HG02885 (cell line): ENCODE measurements at regions not wholly inside any gene's neighbourhood (a gene's known extent, or its start where the extent isn't known, plus 50 kb on each side); places are given as distances from the start of the nearest gene placed in this dataset.
"Not testable (repeated sequence)": the region's sequence is repeated elsewhere in the genome, so short reads cannot be mapped to it uniquely, and the experiment has no call there.

Experiments used
- ATAC-seq: cut with Tn5 transposase; IDR thresholded peaks from one replicate; pipeline ENCODE4 v1.9.1; 2021; ENCODE audit warnings: mild to moderate bottlenecking; ENCODE audit not compliant: unreplicated experiment, poor library complexity

- ATAC-seq = not testable (repeated sequence)
Observed at GRCh38 chr3:191078913-191079312, 120.1 kb upstream of the OSTN start.

- ATAC-seq = no peak
Observed at GRCh38 chr3:191076903-191077552, 122.0 kb upstream of the OSTN start.

GRCh38 chr3:191074511-191074910 is 124.5 kb upstream of the OSTN start:
- ATAC-seq = no peak

GRCh38 chr3:191070762-191071403 is 128.2 kb upstream of the OSTN start:
- no peak for ATAC-seq

GRCh38 chr3:191070201-191070600 is 128.8 kb upstream of the OSTN start:
- ATAC-seq = no peak

GRCh38 chr3:191068946-191069813 is 129.9 kb upstream of the OSTN start:
- no peak for ATAC-seq

- ATAC-seq = no peak
Observed at GRCh38 chr3:191066669-191067068, 132.4 kb upstream of the OSTN start.

- ATAC-seq = no peak
Observed at GRCh38 chr3:191065181-191065805, 133.7 kb upstream of the OSTN start.

- ATAC-seq = peak; percentile 71
Observed at GRCh38 chr3:191051037-191051436, 148.0 kb upstream of the OSTN start.

- no peak for ATAC-seq
Observed at GRCh38 chr3:191047930-191048329, 151.1 kb upstream of the OSTN start.

- no peak for ATAC-seq
Observed at GRCh38 chr3:191030929-191031328, 168.1 kb upstream of the OSTN start.

- no peak for ATAC-seq
Observed at GRCh38 chr3:191030491-191030890, 168.0 kb upstream of the GMNC start.

GRCh38 chr3:191026746-191027145 is 164.3 kb upstream of the GMNC start:
- no peak for ATAC-seq

- no peak for ATAC-seq
Observed at GRCh38 chr3:191020730-191021396, 158.4 kb upstream of the GMNC start.

- no peak for ATAC-seq
Observed at GRCh38 chr3:191019855-191020254, 157.4 kb upstream of the GMNC start.

- ATAC-seq = not testable (repeated sequence)
Observed at GRCh38 chr3:191015960-191016359, 153.5 kb upstream of the GMNC start.

- peak; percentile 64 for ATAC-seq
Observed at GRCh38 chr3:191008074-191008473, 145.6 kb upstream of the GMNC start.

GRCh38 chr3:191005790-191006189 is 143.3 kb upstream of the GMNC start:
- ATAC-seq = peak; percentile 77

- no peak for ATAC-seq
Observed at GRCh38 chr3:191003742-191004141, 141.2 kb upstream of the GMNC start.

GRCh38 chr3:190996181-190996775 is 133.8 kb upstream of the GMNC start:
- no peak for ATAC-seq
